HUES6 (cell line): ENCODE measurements at regions not wholly inside any gene's neighbourhood (a gene's known extent, or its start where the extent isn't known, plus 50 kb on each side); places are given as distances from the start of the nearest gene placed in this dataset.
"Not testable (repeated sequence)": the region's sequence is repeated elsewhere in the genome, so short reads cannot be mapped to it uniquely, and the experiment has no call there.

ENCODE experiments used
- H3K27ac ChIP-seq: 2 replicates; pipeline ENCODE4 v1.7.0; 2013; ENCODE audit warnings: low read depth, mild to moderate bottlenecking, low read length, inconsistent platforms
- H3K27me3 ChIP-seq: 2 replicates; pipeline ENCODE4 v1.6.1; 2013; ENCODE audit warnings: low read length; ENCODE audit not compliant: control insufficient read depth, insufficient read depth
- H3K36me3 ChIP-seq: 2 replicates; pipeline ENCODE4 v1.6.1; 2013; ENCODE audit warnings: low read length; ENCODE audit not compliant: control insufficient read depth, insufficient read depth
- H3K4me1 ChIP-seq: 2 replicates; pipeline ENCODE4 v1.6.1; 2013; ENCODE audit warnings: low read length; ENCODE audit not compliant: control insufficient read depth, insufficient read depth
- H3K4me3 ChIP-seq: 2 replicates; pipeline ENCODE4 v1.5.1; 2013; ENCODE audit warnings: low read depth, low read length
- H3K9ac ChIP-seq: one replicate; pipeline ENCODE4 v1.6.1; 2013; ENCODE audit warnings: mild to moderate bottlenecking, low read length
- H3K9me3 ChIP-seq: 2 replicates; pipeline ENCODE4 v1.6.1; 2013; ENCODE audit warnings: low read depth, low read length; ENCODE audit not compliant: control insufficient read depth, insufficient read depth

DNA sequence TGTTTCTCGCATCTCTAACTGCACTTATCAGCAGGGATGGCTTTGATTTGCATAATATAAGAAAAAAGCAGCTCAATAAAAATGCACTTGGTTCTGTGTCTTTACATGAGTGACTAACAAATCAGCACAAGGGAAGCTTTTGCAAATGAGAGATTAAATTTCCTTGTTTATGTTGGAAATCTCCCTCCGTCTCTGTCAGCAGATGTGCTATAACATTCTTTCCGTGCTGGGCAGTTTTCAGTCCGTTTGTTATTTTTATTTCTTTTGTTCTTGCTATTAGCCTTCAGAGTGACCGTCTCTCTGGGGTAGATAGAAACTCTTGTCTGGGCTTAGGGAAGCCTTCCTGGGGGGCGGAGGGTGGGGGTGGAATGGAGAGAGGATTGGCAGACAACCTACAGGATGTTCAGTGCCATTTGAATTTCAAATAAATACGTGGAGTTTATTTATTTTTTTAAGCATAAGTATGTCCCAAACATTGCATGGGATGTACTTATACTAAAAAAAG is 96.0 kb downstream of the GATA3 start:
- Histone ChIP-seq H3K27me3 (no peaks in the 10 kb centered on the region), H3K4me1 (no peaks in the 10 kb centered on the region), H3K9me3 (no peaks in the 10 kb centered on the region), H3K27ac (no peak overlapping the region), H3K4me3 (no peak overlapping the region), H3K9ac (no peak overlapping the region), H3K36me3 (no peaks in the 10 kb centered on the region)

DNA sequence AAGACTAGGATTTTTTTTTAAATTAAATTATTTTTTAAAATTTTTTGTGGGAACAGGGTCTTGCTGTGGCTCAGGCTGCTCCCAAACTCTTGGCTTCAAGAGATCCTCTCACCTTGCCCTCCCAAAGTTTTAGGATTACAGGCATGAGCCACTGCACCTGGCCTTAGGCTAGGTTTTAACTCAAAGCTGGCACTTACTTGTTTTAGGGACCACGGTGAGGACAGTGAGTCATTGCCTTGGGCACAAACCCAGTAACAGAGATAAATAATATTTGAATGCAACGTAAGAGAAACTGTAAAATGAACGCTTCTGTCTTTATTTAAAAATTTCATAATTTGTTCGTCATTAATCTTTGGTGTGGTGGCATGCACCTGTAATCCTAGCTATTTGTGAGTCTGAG is 96.6 kb downstream of the GATA3 start:
- no peak overlapping the region for H3K27ac ChIP-seq
- no peaks in the 10 kb centered on the region for H3K9me3 ChIP-seq
- H3K9ac ChIP-seq = no peak overlapping the region
- H3K27me3 ChIP-seq = no peaks in the 10 kb centered on the region
- no peaks in the 10 kb centered on the region for H3K4me1 ChIP-seq
- no peaks in the 10 kb centered on the region for H3K36me3 ChIP-seq
- no peak overlapping the region for H3K4me3 ChIP-seq

DNA sequence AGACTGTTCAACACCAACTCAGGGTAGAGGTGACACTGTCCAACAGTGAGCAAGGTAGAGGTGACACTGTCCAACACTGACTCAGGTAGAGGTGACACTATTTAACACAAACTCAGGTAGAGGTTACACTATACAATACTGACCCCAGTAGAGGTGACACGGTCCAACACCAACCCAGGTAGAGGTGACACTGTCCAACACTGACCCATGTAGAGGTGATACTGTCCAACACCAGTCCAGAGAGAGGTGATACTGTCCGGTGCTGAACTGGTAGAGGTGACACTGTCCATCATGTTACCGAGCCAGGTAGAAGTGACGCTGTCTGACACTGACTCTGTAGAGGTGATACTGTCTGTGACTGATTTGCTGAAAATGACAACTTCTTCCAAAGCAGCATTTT is 102.4 kb downstream of the GATA3 start:
- no peaks in the 10 kb centered on the region for H3K9me3 ChIP-seq
- no peaks in the 10 kb centered on the region for H3K4me1 ChIP-seq
- H3K27ac ChIP-seq = no peak overlapping the region
- H3K27me3 ChIP-seq = no peaks in the 10 kb centered on the region
- H3K4me3 ChIP-seq = no peak overlapping the region
- no peaks in the 10 kb centered on the region for H3K36me3 ChIP-seq
- no peak overlapping the region for H3K9ac ChIP-seq

DNA sequence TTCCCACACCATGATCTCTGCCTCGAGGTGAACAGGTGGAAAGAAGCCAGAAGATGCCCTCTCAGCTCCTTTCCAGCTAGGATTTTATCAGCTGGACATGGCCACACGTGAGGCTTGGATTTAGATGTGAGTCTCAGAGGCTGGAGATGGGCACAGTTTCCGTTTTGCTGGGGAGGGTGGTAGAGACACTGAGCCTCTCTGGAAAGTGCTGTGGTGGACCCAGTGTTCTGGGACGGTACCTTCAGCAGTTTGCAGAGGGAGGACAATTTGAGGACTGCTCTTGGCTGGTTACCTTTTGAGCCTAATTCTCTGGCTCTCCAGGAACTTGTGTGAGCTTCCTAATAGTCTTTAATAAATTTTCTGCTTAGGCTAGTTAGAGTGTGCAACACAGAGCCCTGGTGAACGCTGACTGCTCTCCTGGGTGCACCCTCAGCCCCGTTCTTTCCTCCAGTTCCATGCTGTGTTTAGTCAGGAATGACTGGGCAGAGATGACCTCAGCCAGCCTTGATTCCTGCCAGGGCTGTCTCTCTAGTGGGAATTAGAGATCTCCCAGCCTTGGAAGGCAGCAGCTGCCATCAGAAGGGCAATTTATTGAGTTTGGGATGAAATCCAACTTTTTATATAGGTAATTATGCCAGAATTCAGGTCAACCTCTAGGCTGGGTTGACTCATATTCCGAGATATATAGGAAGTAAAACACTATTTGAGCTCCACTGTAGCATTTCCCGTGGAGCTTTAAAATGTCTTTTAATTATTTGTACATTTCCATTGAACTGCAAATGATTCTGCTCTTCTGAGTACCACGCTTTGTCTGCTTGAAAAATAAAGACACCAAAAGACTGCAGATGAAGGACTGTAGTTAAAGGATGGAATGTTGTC is 103.9 kb downstream of the GATA3 start:
- H3K9me3 ChIP-seq = no peaks in the 10 kb centered on the region
- no peaks in the 10 kb centered on the region for H3K4me1 ChIP-seq
- no peak overlapping the region for H3K4me3 ChIP-seq
- H3K27ac ChIP-seq = no peak overlapping the region
- no peaks in the 10 kb centered on the region for H3K27me3 ChIP-seq
- H3K9ac ChIP-seq = no peak overlapping the region
- no peaks in the 10 kb centered on the region for H3K36me3 ChIP-seq

DNA sequence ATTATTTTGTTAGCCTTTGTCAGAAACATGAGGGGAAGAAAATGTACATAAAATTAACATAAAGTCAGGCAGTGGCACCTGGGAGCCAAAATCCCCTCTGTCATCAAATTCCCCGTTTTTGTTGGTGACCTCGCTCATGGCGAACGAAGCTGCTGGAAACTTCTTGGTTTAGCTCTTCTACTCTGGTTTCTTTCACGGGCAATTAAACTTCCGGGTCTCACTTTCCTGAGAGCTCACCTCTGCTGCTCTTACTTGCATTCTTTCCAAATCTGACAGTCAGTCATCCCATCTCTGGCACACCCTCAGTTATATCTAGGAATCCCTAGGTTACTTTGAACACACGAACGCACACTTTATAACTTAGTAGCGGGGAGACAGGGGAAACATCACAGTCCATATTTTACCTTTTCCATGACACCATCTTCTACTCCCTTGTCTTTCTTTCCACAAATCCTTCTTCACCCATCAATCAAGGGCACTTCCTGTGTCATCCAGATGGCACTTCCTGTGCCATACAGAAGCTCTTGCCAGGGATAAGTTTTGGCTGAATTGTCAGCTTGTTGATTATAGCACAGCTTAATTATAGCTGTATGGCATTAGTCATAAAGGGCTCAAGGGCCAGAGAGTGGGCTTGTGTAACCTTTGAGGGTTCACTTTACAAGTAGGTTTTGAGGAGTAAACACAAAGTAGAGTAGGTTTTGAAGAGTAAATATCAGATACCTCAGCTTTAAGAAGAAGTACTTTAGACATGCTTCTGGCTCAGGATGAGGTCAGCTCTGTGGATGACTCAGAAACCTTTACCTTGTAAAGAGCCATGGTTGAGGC is 105.1 kb downstream of the GATA3 start:
- no peaks in the 10 kb centered on the region for H3K4me1 ChIP-seq
- H3K4me3 ChIP-seq = no peak overlapping the region
- H3K9me3 ChIP-seq = no peaks in the 10 kb centered on the region
- no peaks in the 10 kb centered on the region for H3K27me3 ChIP-seq
- no peak overlapping the region for H3K27ac ChIP-seq
- H3K36me3 ChIP-seq = no peaks in the 10 kb centered on the region
- no peak overlapping the region for H3K9ac ChIP-seq

DNA sequence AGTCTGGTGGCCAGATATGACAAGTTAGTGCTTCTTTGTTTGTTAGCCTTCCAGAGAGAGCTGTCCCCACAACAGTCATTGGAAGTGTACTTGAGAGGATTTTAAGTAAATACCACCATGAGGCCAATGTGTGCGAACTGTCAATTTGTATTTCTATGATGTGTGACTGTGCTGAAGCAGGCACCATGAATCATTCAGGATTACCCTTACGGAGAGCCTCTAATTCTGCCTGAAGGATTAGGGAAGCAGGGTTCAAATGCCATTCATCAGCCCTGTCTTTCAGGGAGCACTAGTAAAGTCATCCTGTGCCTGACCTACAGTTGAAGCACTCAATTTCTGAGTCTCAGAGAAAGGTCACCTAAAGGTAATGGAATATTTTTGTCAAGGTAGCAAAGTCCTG is 109.3 kb downstream of the GATA3 start:
- H3K4me1 ChIP-seq = no peaks in the 10 kb centered on the region
- no peak overlapping the region for H3K27ac ChIP-seq

DNA sequence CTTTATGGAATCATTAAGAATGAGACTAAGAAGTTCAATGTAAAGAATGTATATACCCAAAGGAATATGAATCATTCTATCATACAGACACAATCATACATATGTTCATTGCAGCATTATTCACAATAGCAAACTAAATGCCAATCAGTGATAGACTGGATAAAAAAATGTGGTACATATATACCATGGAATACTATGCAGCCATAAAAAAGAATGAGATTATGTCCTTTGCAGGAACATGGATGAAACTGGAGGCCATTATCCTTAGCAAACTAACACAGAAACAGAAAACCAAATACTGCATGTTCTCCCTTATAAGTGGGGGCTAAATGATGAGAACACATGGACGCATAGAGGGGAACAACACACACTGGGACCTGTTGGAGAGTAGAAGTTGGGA is 110.2 kb downstream of the GATA3 start:
- not testable (repeated sequence) for H3K27ac ChIP-seq, H3K27me3 ChIP-seq, H3K4me1 ChIP-seq, H3K36me3 ChIP-seq, H3K4me3 ChIP-seq, H3K9ac ChIP-seq
- peaks cover 12% of the 10 kb centered on the region for H3K9me3 ChIP-seq

More for the DNA sequence above, 109.3 kb downstream of the GATA3 start:
- Histone ChIP-seq H3K4me3 (no peak overlapping the region), H3K36me3 (no peaks in the 10 kb centered on the region), H3K9ac (no peak overlapping the region), H3K9me3 (peaks cover 12% of the 10 kb centered on the region), H3K27me3 (no peaks in the 10 kb centered on the region)

DNA sequence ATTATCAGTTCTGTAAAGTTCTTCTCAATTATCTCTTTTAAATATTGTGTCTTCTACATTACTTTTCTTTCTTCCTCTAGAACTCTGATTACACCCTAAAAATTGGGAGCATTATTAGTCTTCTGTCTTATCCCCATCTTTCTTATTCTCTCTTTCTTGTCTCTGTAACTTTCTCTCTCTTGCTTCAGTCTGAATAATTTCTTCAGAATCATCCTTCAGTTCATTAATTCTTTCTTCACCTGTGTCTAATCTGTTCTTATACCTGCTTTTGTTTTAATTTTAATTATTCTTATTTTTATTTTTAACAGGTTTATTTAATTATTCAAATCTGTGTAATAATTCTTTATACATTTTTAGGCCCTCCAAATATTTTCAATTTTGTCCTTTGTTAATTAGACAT is 114.3 kb downstream of the GATA3 start:
- H3K9me3 ChIP-seq = peaks cover 16% of the 10 kb centered on the region
- no peak overlapping the region for H3K4me3 ChIP-seq
- H3K36me3 ChIP-seq = no peaks in the 10 kb centered on the region
- H3K4me1 ChIP-seq = no peaks in the 10 kb centered on the region
- no peaks in the 10 kb centered on the region for H3K27me3 ChIP-seq
- no peak overlapping the region for H3K9ac ChIP-seq
- H3K27ac ChIP-seq = no peak overlapping the region

DNA sequence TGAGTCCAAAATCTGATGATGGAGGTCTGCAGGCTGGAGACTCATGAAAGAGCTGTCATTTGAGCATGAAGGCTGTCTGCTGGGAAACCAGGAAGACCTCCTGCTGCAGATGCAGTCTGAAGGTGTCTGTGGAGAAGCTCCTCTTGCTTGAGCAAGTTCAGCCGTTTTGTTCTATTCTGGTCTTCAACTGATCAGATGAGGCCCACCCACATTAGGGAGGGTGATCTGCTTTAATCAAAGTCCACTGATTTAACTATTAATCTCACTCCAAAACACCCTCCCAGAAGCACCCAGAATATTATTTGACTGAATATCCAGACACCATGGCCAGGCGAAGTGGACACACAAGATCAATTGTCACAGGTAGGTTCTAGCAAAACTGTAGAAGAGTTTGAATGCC is 116.5 kb downstream of the GATA3 start:
- H3K36me3 ChIP-seq = no peaks in the 10 kb centered on the region
- H3K4me1 ChIP-seq = no peaks in the 10 kb centered on the region
- H3K27ac ChIP-seq = no peak overlapping the region
- H3K4me3 ChIP-seq = no peak overlapping the region
- no peaks in the 10 kb centered on the region for H3K27me3 ChIP-seq
- no peak overlapping the region for H3K9ac ChIP-seq
- H3K9me3 ChIP-seq = peaks cover 16% of the 10 kb centered on the region

DNA sequence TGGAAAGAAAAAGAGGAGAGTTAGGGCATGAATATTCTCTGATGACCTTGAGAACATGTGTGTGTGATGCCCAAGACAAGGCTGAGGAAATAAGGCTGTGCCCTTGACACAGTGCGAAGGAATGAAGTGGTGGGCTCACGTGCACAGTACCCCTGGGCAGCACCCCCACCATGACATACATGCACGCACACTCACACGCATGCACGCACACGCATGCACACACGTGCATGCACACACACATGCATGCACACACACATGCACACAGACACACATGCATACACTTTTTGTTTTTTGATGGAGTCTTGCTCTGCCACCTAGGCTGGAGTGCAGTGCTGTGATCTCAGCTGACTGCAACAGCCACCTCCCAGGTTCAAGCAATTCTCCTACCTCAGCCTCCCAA is 118.1 kb downstream of the GATA3 start:
- H3K4me3 ChIP-seq = no peak overlapping the region
- no peaks in the 10 kb centered on the region for H3K27me3 ChIP-seq
- H3K9ac ChIP-seq = no peak overlapping the region
- peaks cover 15% of the 10 kb centered on the region for H3K9me3 ChIP-seq
- H3K27ac ChIP-seq = no peak overlapping the region
- H3K4me1 ChIP-seq = no peaks in the 10 kb centered on the region
- no peaks in the 10 kb centered on the region for H3K36me3 ChIP-seq

DNA sequence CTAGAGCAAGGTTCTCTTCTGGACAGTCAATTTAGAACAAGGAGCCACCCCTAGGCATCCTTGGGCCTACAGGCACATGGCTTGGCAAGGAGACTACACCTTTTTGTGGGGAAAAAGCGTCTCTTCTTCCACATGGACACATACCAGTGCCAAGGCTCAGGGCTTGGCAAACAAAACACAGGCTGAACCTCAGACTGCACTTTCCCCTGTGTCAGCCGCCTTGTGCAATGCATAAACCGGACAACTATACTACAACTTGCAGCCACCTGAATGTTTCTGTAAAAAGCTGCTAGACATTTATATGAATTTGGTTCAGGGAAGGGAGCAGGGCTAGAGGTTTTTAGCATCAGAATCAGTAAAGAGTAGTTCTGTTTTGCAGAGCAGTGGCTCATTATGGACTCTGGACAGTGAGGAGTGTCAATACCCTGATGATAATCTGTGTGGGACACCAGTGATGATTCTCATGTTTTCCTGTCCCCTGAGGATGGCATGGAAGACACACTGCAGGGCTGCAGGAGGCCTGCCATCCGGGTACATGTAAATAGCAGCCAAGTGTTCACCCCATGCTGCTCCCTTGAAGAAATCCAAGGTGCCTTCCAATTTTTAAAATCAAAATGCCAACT is 118.9 kb downstream of the GATA3 start:
- Histone ChIP-seq H3K9me3 (peaks cover 7% of the 10 kb centered on the region; the same call in 1 of the 2 replicates), H3K9ac (no peak overlapping the region), H3K27me3 (no peaks in the 10 kb centered on the region), H3K4me1 (no peaks in the 10 kb centered on the region), H3K4me3 (no peak overlapping the region), H3K27ac (no peak overlapping the region), H3K36me3 (no peaks in the 10 kb centered on the region)
